Osteoblast (primary cell): ENCODE measurements at regions not wholly inside any gene's neighbourhood (a gene's known extent, or its start where the extent isn't known, plus 50 kb on each side); places are given as distances from the start of the nearest gene placed in this dataset.
"Not testable (repeated sequence)": the region's sequence is repeated elsewhere in the genome, so short reads cannot be mapped to it uniquely, and the experiment has no call there.

Experiments
- DNase-seq: peaks from one replicate; pipeline ENCODE4 v3.0.0; 2011; ENCODE audit warnings: low spot score, mixed read lengths; ENCODE audit not compliant: insufficient read length; ENCODE audit errors: missing footprints
- H2AFZ ChIP-seq: 2 replicates; pipeline ENCODE4 v1.6.0; 2011; ENCODE audit warnings: mild to moderate bottlenecking, low read length
- H3K27ac ChIP-seq: 2 replicates; pipeline ENCODE4 v1.5.1; 2011; ENCODE audit warnings: mild to moderate bottlenecking, low read depth, low read length, moderate library complexity
- H3K27me3 ChIP-seq: 2 replicates; pipeline ENCODE4 v1.6.0; 2012; ENCODE audit warnings: mild to moderate bottlenecking, control low read depth, inconsistent platforms, low read length, moderate library complexity; ENCODE audit not compliant: insufficient read depth
- H3K36me3 ChIP-seq: 2 replicates; pipeline ENCODE4 v1.5.1; 2011; ENCODE audit warnings: mild to moderate bottlenecking, low read length, control low read depth, moderate library complexity; ENCODE audit not compliant: insufficient read depth
- H3K4me1 ChIP-seq: 2 replicates; pipeline ENCODE4 v1.5.1; 2011; ENCODE audit warnings: mild to moderate bottlenecking, low read length, control low read depth, moderate library complexity; ENCODE audit not compliant: insufficient read depth
- H3K4me2 ChIP-seq: 2 replicates; pipeline ENCODE4 v1.6.0; 2011; ENCODE audit warnings: mild to moderate bottlenecking, low read length; ENCODE audit not compliant: insufficient read depth
- H3K4me3 ChIP-seq: fragments of 200-600 bp; sonication (generic); 3 replicates; pipeline ENCODE4 v1.5.1; 2012; ENCODE audit warnings: mild to moderate bottlenecking, low read length, inconsistent platforms; ENCODE audit not compliant: insufficient read depth
- H3K79me2 ChIP-seq: 2 replicates; pipeline ENCODE4 v1.6.0; 2012; ENCODE audit warnings: mild to moderate bottlenecking, low read length, control low read depth, inconsistent platforms; ENCODE audit not compliant: insufficient read depth
- H3K9me3 ChIP-seq: 2 replicates; pipeline ENCODE4 v1.5.1; 2011; ENCODE audit warnings: low read depth, low read length, control low read depth
- H4K20me1 ChIP-seq: 2 replicates; pipeline ENCODE4 v1.6.0; 2012; ENCODE audit warnings: mild to moderate bottlenecking, low read length, control low read depth; ENCODE audit not compliant: insufficient read depth
- CTCF ChIP-seq: IDR thresholded peaks from 2 replicates; pipeline ENCODE4 v1.5.1; 2011; ENCODE audit warnings: mild to moderate bottlenecking, low read depth, low read length, moderate library complexity; ENCODE audit errors: extremely low read depth

DNA sequence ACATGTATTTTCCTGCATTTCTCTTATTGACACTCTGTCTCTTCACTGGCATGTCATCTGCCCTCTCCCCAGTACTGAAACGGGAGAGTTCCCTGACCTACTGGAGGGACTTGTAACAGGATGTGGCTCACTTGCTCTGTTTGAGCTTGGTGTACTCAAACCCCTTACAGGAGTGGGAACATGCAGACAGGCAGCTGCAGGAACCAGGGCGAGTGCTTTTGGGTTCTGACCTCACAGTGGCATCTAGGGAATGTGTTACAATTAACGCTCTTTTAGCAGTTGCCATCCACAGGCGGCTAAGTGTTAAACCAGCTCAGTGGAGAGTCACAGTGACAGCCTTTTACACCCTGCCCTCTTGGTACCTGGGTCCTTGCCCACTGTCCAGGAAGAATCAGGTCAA is 300.3 kb upstream of the GRAMD2B start:
- Histone ChIP-seq H3K4me2 (no peak overlapping the region), H3K9me3 (no peaks in the 10 kb centered on the region), H3K79me2 (no peaks in the 10 kb centered on the region), H3K4me3 (no peak overlapping the region), H4K20me1 (no peaks in the 10 kb centered on the region), H3K27ac (no peak overlapping the region), H2AFZ (no peak overlapping the region), H3K27me3 (no peaks in the 10 kb centered on the region), H3K36me3 (no peaks in the 10 kb centered on the region), H3K4me1 (peaks cover 37% of the 10 kb centered on the region)
- no peak for DNase-seq
- no peak for TF ChIP-seq CTCF

- Histone ChIP-seq H3K27me3 (no peaks in the 10 kb centered on the region), H4K20me1 (no peaks in the 10 kb centered on the region), H2AFZ (no peak overlapping the region), H3K9me3 (no peaks in the 10 kb centered on the region), H3K4me1 (peaks cover 37% of the 10 kb centered on the region), H3K4me3 (peak overlapping the region; percentile 33), H3K79me2 (no peaks in the 10 kb centered on the region), H3K36me3 (no peaks in the 10 kb centered on the region), H3K27ac (peak overlapping the region; percentile 62), H3K4me2 (peak overlapping the region; percentile 72)
- no peak for TF ChIP-seq CTCF
- peak; percentile 85 for DNase-seq
Measured at GRCh38 chr5:126124706-126125345, 298.4 kb upstream of the GRAMD2B start.

GRCh38 chr5:126125407-126125806 is 297.8 kb upstream of the GRAMD2B start:
- Histone ChIP-seq H3K4me3 (no peak overlapping the region), H3K9me3 (no peaks in the 10 kb centered on the region), H3K79me2 (no peaks in the 10 kb centered on the region), H3K27ac (peak overlapping the region; percentile 62), H3K27me3 (no peaks in the 10 kb centered on the region), H4K20me1 (no peaks in the 10 kb centered on the region), H3K4me2 (peak overlapping the region; percentile 72), H3K36me3 (no peaks in the 10 kb centered on the region), H3K4me1 (peaks cover 37% of the 10 kb centered on the region), H2AFZ (no peak overlapping the region)
- no peak for DNase-seq
- TF ChIP-seq CTCF: no peak

GRCh38 chr5:126126574-126126973 is 296.6 kb upstream of the GRAMD2B start:
- no peak for TF ChIP-seq CTCF
- no peaks in the 10 kb centered on the region for H3K36me3 ChIP-seq
- no peak overlapping the region for H3K27ac ChIP-seq
- no peaks in the 10 kb centered on the region for H3K27me3 ChIP-seq
- H3K79me2 ChIP-seq: no peaks in the 10 kb centered on the region
- H3K4me2 ChIP-seq: no peak overlapping the region
- H3K4me3 ChIP-seq: no peak overlapping the region
- H2AFZ ChIP-seq: no peak overlapping the region
- no peaks in the 10 kb centered on the region for H4K20me1 ChIP-seq
- H3K4me1 ChIP-seq: peaks cover 37% of the 10 kb centered on the region
- H3K9me3 ChIP-seq: no peaks in the 10 kb centered on the region
- DNase-seq: no peak

DNA sequence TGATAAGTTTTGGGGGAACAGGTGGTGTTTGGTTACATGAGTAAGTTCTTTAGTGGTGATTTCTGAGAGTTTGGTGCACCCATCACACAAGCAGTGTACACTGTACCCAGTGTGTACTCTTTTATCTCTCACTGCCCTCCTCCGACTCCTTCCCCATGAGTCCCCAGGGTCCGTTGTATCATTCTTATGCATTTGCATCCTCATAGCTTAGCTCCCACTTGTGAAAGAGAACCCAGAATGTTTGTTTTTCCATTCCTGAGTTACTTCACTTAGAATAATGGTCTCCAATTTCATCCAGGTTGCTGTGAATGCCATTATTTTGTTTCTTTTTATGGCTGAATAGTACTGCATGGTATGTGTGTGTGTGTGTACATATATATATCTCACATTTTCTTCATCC is 295.8 kb upstream of the GRAMD2B start:
- peaks cover 37% of the 10 kb centered on the region for H3K4me1 ChIP-seq
- not testable (repeated sequence) for DNase-seq, H3K27me3 ChIP-seq, H3K4me3 ChIP-seq, H3K27ac ChIP-seq, H4K20me1 ChIP-seq, H3K4me2 ChIP-seq, H3K9me3 ChIP-seq, H3K79me2 ChIP-seq, H2AFZ ChIP-seq, H3K36me3 ChIP-seq
